GM06990 (cell line): ENCODE measurements at regions not wholly inside any gene's neighbourhood (a gene's known extent, or its start where the extent isn't known, plus 50 kb on each side); places are given as distances from the start of the nearest gene placed in this dataset.

Source experiments
- DNase-seq: peaks from one replicate; pipeline ENCODE4 v3.0.0-alpha.2; 2011; ENCODE audit not compliant: insufficient read length; ENCODE audit errors: extremely low read depth
- H3K27me3 ChIP-seq: replicated peaks from 2 replicates; pipeline ENCODE4 v1.6.0; 2011; ENCODE audit warnings: low read length; ENCODE audit not compliant: control insufficient read depth, insufficient read depth
- H3K36me3 ChIP-seq: 2 replicates; pipeline ENCODE4 v1.5.1; 2011; ENCODE audit warnings: low read length; ENCODE audit not compliant: control insufficient read depth, insufficient read depth
- H3K4me3 ChIP-seq: replicated peaks from 2 replicates; pipeline ENCODE4 v1.5.1; 2011; ENCODE audit warnings: low read depth, mild to moderate bottlenecking, control low read depth, low read length
- CTCF ChIP-seq: IDR thresholded peaks from 2 replicates; pipeline ENCODE4 v1.5.1; 2011; ENCODE audit warnings: low read length, control low read depth, mild to moderate bottlenecking, inconsistent platforms; ENCODE audit not compliant: insufficient read depth, poor library complexity, severe bottlenecking

GRCh38 chr2:6545795-6546194 is 319.9 kb downstream of the CMPK2 start:
- DNase-seq, result no peak
- H3K27me3 ChIP-seq, result no peaks in the 10 kb centered on the region; the same call in 1 of the 2 replicates
- no peaks in the 10 kb centered on the region for H3K36me3 ChIP-seq
- no peak for TF ChIP-seq CTCF
- H3K4me3 ChIP-seq, result no peak overlapping the region

GRCh38 chr2:6554466-6554865 is 311.2 kb downstream of the CMPK2 start:
- Histone ChIP-seq H3K36me3 (no peaks in the 10 kb centered on the region), H3K4me3 (no peak overlapping the region), H3K27me3 (no peaks in the 10 kb centered on the region; the same call in 1 of the 2 replicates)
- DNase-seq, result no peak
- no peak for TF ChIP-seq CTCF

- no peak for TF ChIP-seq CTCF
- Histone ChIP-seq H3K4me3 (no peak overlapping the region), H3K27me3 (no peaks in the 10 kb centered on the region; the same call in 1 of the 2 replicates), H3K36me3 (no peaks in the 10 kb centered on the region)
- DNase-seq, result no peak
Observed at GRCh38 chr2:6556755-6557154, 309.0 kb downstream of the CMPK2 start.

DNA sequence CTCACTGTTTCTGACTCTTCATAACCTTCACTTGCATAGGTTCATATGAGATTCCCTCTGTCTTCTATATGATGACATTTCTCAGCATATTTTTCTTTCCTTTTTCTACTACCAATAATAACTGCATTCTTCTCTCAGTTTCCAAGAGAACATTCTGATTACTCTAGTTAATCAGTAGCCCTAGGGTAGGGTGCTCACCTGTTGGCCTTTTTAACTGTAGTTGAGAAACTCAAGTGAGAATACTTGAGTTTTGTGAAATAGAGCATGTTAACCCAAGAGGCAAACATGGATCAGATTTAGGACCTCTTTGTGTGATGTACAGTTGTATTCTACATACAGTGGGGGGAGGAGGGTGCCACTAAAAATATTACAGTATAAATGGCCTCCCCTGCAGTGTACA is 308.0 kb downstream of the CMPK2 start:
- no peaks in the 10 kb centered on the region for H3K36me3 ChIP-seq
- H3K27me3 ChIP-seq, result no peaks in the 10 kb centered on the region; the same call in 1 of the 2 replicates
- TF ChIP-seq CTCF, result no peak
- DNase-seq, result no peak
- no peak overlapping the region for H3K4me3 ChIP-seq

DNA sequence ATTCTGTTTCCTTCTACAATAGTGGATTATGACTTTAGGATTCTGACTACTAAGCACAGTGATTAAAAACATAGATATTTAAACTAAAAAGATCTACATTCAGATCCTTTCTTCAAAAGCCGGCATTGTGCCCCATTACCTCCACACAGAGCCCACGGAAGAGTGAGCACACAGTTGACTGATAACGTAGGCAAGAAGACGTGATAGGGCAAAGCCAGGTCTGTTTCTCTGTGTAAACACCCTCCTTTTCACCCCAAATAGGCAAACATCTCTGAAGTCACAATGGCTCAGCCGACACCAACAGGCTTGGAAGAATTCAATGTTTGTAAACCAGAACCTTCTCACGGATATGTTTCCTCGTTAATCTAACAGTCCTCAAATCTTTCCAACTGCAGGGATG is 302.9 kb downstream of the CMPK2 start:
- no peaks in the 10 kb centered on the region; the same call in 1 of the 2 replicates for H3K27me3 ChIP-seq
- no peak for DNase-seq
- no peak for TF ChIP-seq CTCF
- H3K36me3 ChIP-seq, result no peaks in the 10 kb centered on the region
- no peak overlapping the region for H3K4me3 ChIP-seq

DNA sequence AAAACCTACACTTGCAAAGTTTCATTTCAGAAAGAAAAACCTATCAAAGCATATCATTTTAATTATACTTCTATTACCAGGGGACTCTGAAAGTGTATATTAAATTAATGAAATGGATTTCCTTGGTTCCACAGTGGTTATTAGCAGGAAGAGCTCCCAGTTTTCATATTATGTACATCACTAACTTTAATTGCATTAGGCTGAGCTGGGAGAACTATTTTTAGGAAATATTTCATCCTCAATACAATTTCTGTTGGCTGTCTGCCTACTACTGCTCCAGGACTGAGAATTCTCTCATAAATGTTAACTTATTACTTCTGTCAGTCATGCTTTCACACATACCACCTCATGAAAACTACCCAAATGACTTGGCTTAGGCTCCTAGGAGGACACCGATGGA is 301.4 kb downstream of the CMPK2 start:
- H3K27me3 ChIP-seq, result no peaks in the 10 kb centered on the region; the same call in 1 of the 2 replicates
- H3K36me3 ChIP-seq, result no peaks in the 10 kb centered on the region
- no peak overlapping the region for H3K4me3 ChIP-seq
- DNase-seq, result no peak
- TF ChIP-seq CTCF, result no peak
